ENCODE measurements at regions not wholly inside any gene's neighbourhood (a gene's known extent, or its start where the extent isn't known, plus 50 kb on each side); places are given as distances from the start of the nearest gene placed in this dataset.

DNA sequence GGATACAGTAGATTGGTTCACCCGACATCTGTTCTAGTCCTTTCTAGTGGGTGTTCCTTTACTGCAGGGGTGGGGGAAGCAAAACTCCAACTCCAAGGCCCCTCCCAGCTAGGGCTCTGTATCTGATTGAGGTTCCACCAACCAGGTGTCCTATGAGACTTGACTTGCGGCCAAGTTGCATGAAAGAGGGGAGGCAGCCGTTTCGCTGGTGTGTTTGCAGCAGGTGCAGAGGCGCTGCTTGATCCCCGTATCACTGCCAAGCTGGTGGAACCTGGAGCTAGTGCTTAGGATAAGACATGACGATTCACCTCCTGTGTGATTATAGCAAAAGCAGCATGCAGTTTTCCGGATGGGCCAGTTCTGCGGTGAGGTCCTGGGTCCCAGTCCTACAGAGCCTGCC is 338.2 kb downstream of the UQCRFS1 start:
- no peak overlapping the region for H3K27ac ChIP-seq (ENCODE audit: insufficient read length, low read depth, low read length)
- DNase-seq = no peak
- H3K4me2 ChIP-seq (ENCODE audit: insufficient read depth, insufficient read length, low read length) = no peak overlapping the region
- peaks cover 6% of the 10 kb centered on the region in 2 experiments for H3K4me1 Mint-ChIP-seq
- H3K9me3 Mint-ChIP-seq = peaks cover 4 to 7% of the 10 kb centered on the region in 2 experiments; a peak in 4 of 5 replicates
- peaks cover 3% of the 10 kb centered on the region; the same call in 1 of the 2 replicates for H3K27me3 Mint-ChIP-seq (ENCODE audit: low read depth)
- no peak overlapping the region for H3K9ac ChIP-seq (ENCODE audit: extremely low read depth, insufficient read length, low read length)
- peaks cover 0 to 7% (median 0%) of the 10 kb centered on the region in 3 experiments; a peak in 2 of 7 replicates for H3K36me3 Mint-ChIP-seq (ENCODE audit: insufficient read depth in 1 of 3, low read depth in 3 of 3)
- no peak overlapping the region for H3K23ac ChIP-seq (ENCODE audit: insufficient read length, low read depth, low read length)
- no peaks in the 10 kb centered on the region for H3K9me3 ChIP-seq (ENCODE audit: control insufficient read depth, low read depth, low read length)
- H3T11ph ChIP-seq (ENCODE audit: low read length) = no peak overlapping the region
- H3K79me1 ChIP-seq (ENCODE audit: insufficient read depth, low read depth, low read length, poor library complexity, severe bottlenecking) = no peaks in the 10 kb centered on the region
- no peak overlapping the region for H2BK20ac ChIP-seq (ENCODE audit: low read depth, low read length, poor library complexity, severe bottlenecking)
- no peaks in the 10 kb centered on the region for H3K79me2 ChIP-seq (ENCODE audit: insufficient read depth, low read length)
- no peak overlapping the region for H3K4ac ChIP-seq (ENCODE audit: low read depth, low read length)
- no peaks in the 10 kb centered on the region for H4K20me1 ChIP-seq (ENCODE audit: control insufficient read depth, insufficient read depth, insufficient read length)
- H2AFZ ChIP-seq (ENCODE audit: low read length) = no peak overlapping the region
- H3K56ac ChIP-seq (ENCODE audit: insufficient read length, low read depth, low read length) = no peak overlapping the region
- no peaks in the 10 kb centered on the region for H3K4me1 ChIP-seq (ENCODE audit: insufficient read depth, low read length)
- no peak overlapping the region for H2AK5ac ChIP-seq (ENCODE audit: insufficient read length, low read length)
- TF ChIP-seq CTCF (conservative IDR thresholded peaks at IDR 0.05) = no peak
- WGBS (ENCODE audit: extremely low coverage, insufficient read length, low lambda C conversion rate) = no CpG with 5 or more reads among the region's 9 CpGs
- H3K23me2 ChIP-seq (ENCODE audit: insufficient read length, low read depth, low read length, poor library complexity, severe bottlenecking) = no peaks in the 10 kb centered on the region
- H2BK15ac ChIP-seq (ENCODE audit: low read depth, low read length) = no peak overlapping the region
- H2BK5ac ChIP-seq (ENCODE audit: insufficient read length, low read length) = no peak overlapping the region
- H3K4me3 Mint-ChIP-seq = no peak overlapping the region
- no peak overlapping the region for H2BK12ac ChIP-seq (ENCODE audit: insufficient read length, low read depth, low read length)
- H3K14ac ChIP-seq (ENCODE audit: insufficient read depth, low read length) = no peak overlapping the region
- no peak overlapping the region for H4K5ac ChIP-seq (ENCODE audit: insufficient read length, low read depth, low read length)
- no peak overlapping the region for H3K27ac Mint-ChIP-seq
- H3K18ac ChIP-seq (ENCODE audit: insufficient read length, low read depth, low read length) = no peak overlapping the region
- no peak overlapping the region for H4K8ac ChIP-seq (replicated peaks; ENCODE audit: insufficient read length, low read depth, low read length)
- no peak overlapping the region for H2BK120ac ChIP-seq (ENCODE audit: low read depth, low read length, poor library complexity, severe bottlenecking)
- H3K27me3 ChIP-seq (ENCODE audit: insufficient read depth, low read length) = no peaks in the 10 kb centered on the region
- H4K91ac ChIP-seq (ENCODE audit: insufficient read length, low read depth, low read length) = no peak overlapping the region
